ENCODE measurements at regions not wholly inside any gene's neighbourhood (a gene's known extent, or its start where the extent isn't known, plus 50 kb on each side); places are given as distances from the start of the nearest gene placed in this dataset.

- no peak for DNase-seq
- intact Hi-C loops (cut with DNase I; ENCODE audit: low total_unique reads), result no loop called here
- no peaks in the 10 kb centered on the region for H3K27me3 ChIP-seq
Observed at GRCh38 chr1:68826836-68827235, 330.0 kb upstream of the DEPDC1 start.

DNA sequence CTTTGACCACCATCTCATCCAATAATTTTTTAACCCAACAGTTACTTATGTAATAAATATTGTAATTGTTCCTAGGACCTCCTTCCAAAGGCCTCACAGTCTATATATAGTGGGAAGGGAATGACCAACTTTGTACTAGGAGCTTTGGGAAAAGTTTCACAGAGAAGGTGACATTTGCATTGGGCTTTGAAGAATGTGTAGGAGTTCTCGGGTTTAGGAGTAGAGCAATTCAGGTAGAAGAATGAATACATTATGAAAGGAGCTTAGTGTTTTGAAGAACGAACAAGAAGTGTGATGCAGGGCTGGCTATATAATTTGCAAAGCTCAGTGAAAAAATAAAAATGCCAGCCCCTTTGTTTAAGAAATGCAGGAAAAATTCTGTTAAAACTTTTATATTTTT lies 330.4 kb upstream of the DEPDC1 start:
- H3K9me3 ChIP-seq, result no peaks in the 10 kb centered on the region
- intact Hi-C loops (cut with DNase I; ENCODE audit: low total_unique reads), result no loop called here
- WGBS, 2 donors, result 87 to 89% methylated on average over 2 of the region's 2 CpGs
- H3K4me3 ChIP-seq, result no peak overlapping the region
- no peak overlapping the region for H3K27ac ChIP-seq
- H3K4me1 ChIP-seq, result no peaks in the 10 kb centered on the region
- no peaks in the 10 kb centered on the region for H3K27me3 ChIP-seq
- no peak for DNase-seq
- H3K36me3 ChIP-seq (ENCODE audit: low read depth, missing control alignments), result no peaks in the 10 kb centered on the region
- no peak for TF ChIP-seq POLR2A (IDR thresholded peaks at IDR 0.05)
- TF ChIP-seq, protein P1, sequence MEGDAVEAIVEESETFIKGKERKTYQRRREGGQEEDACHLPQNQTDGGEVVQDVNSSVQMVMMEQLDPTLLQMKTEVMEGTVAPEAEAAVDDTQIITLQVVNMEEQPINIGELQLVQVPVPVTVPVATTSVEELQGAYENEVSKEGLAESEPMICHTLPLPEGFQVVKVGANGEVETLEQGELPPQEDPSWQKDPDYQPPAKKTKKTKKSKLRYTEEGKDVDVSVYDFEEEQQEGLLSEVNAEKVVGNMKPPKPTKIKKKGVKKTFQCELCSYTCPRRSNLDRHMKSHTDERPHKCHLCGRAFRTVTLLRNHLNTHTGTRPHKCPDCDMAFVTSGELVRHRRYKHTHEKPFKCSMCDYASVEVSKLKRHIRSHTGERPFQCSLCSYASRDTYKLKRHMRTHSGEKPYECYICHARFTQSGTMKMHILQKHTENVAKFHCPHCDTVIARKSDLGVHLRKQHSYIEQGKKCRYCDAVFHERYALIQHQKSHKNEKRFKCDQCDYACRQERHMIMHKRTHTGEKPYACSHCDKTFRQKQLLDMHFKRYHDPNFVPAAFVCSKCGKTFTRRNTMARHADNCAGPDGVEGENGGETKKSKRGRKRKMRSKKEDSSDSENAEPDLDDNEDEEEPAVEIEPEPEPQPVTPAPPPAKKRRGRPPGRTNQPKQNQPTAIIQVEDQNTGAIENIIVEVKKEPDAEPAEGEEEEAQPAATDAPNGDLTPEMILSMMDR (IDR thresholded peaks at IDR 0.05), result no peak

More at GRCh38 chr1:68826836-68827235, 330.0 kb upstream of the DEPDC1 start:
- no peak for TF ChIP-seq POLR2A (IDR thresholded peaks at IDR 0.05)
- TF ChIP-seq, protein P1 (IDR thresholded peaks at IDR 0.05), result no peak
- Histone ChIP-seq H3K9me3 (no peaks in the 10 kb centered on the region), H3K27ac (no peak overlapping the region), H3K4me1 (no peaks in the 10 kb centered on the region), H3K4me3 (no peak overlapping the region), H3K36me3 (ENCODE audit: low read depth, missing control alignments) (no peaks in the 10 kb centered on the region)

DNA sequence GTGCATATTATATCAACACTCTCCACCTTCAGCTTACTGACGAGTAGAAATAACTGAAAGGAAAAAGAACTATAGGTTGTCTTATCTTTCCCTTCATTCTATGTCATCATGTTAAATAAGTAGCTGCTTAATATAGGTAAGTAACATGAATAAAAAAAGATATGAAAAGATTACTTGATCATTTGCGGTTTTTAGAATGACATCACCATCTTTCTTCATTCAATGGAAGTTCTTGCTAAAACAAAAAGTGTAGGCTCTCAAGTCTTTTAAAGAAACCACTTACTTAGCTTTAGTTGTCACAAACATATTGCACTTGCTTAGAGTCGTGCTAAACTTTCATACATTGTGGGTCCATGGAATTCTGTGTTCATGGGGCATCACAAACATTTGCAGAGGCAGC lies 331.1 kb upstream of the DEPDC1 start:
- WGBS, 2 donors, result 80 to 85% methylated on average over 3 of the region's 3 CpGs
- Histone ChIP-seq H3K4me1 (no peaks in the 10 kb centered on the region), H3K27me3 (no peaks in the 10 kb centered on the region), H3K36me3 (ENCODE audit: low read depth, missing control alignments) (no peaks in the 10 kb centered on the region), H3K9me3 (no peaks in the 10 kb centered on the region), H3K4me3 (no peak overlapping the region), H3K27ac (no peak overlapping the region)
- no peak for TF ChIP-seq POLR2A (IDR thresholded peaks at IDR 0.05)
- TF ChIP-seq, protein P1 (IDR thresholded peaks at IDR 0.05), result no peak
- intact Hi-C loops (cut with DNase I; ENCODE audit: low total_unique reads), result no loop called here
- no peak for DNase-seq

DNA sequence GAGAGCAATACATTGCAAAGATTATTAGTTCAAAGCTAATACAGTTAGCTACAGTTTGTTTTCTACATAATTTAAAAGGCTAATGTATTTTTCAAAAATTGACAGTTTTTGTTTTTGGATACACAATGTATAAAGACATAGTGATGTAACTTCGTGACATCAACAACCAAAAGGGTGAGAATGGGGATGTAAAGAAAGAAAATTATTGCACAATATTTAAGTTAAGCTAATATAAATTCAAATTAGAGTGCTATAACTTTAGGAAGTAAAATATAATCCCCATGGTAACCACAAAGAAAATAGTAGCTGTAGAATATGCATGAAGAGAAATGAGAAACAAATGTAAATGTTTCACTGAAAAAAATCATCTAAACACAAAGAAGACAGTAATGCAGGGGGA lies 334.4 kb upstream of the DEPDC1 start:
- Histone ChIP-seq H3K4me3 (no peak overlapping the region), H3K27ac (no peak overlapping the region), H3K36me3 (ENCODE audit: low read depth, missing control alignments) (no peaks in the 10 kb centered on the region), H3K9me3 (no peaks in the 10 kb centered on the region), H3K27me3 (no peaks in the 10 kb centered on the region), H3K4me1 (no peaks in the 10 kb centered on the region)
- DNase-seq, result no peak
- 0% methylated on average over 1 of the region's 1 CpG for WGBS, 2 donors
- intact Hi-C loops (cut with DNase I; ENCODE audit: low total_unique reads), result no loop called here
- TF ChIP-seq, protein P1 (IDR thresholded peaks at IDR 0.05), result no peak
- TF ChIP-seq POLR2A (IDR thresholded peaks at IDR 0.05), result no peak

- TF ChIP-seq POLR2A (IDR thresholded peaks at IDR 0.05), result no peak
- TF ChIP-seq, protein P1 (IDR thresholded peaks at IDR 0.05), result no peak
- Histone ChIP-seq H3K4me3 (no peak overlapping the region), H3K9me3 (no peaks in the 10 kb centered on the region), H3K27me3 (no peaks in the 10 kb centered on the region), H3K4me1 (no peaks in the 10 kb centered on the region), H3K36me3 (ENCODE audit: low read depth, missing control alignments) (no peaks in the 10 kb centered on the region), H3K27ac (no peak overlapping the region)
- intact Hi-C loops (cut with DNase I; ENCODE audit: low total_unique reads), result no loop called here
- WGBS, 2 donors, result 86 to 88% methylated on average over 3 of the region's 3 CpGs
- no peak for DNase-seq
Observed at GRCh38 chr1:68848017-68848416, 351.1 kb upstream of the DEPDC1 start.
